SK-N-MC (cell line): ENCODE measurements at regions not wholly inside any gene's neighbourhood (a gene's known extent, or its start where the extent isn't known, plus 50 kb on each side); places are given as distances from the start of the nearest gene placed in this dataset.

Experiments used
- DNase-seq: peaks from one replicate; pipeline ENCODE4 v3.0.0-alpha.2; 2011; ENCODE audit warnings: low read depth, low spot score
- H3K27ac ChIP-seq: fragments of 200-600 bp; sonication (generic); 2 replicates; pipeline ENCODE4 v1.5.1; 2016; ENCODE audit warnings: mixed run types
- H3K36me3 ChIP-seq: fragments of 200-600 bp; sonication (generic); 2 replicates; pipeline ENCODE4 v1.6.1; 2017; ENCODE audit warnings: antibody characterized with exemption, low read length, mixed read lengths; ENCODE audit not compliant: insufficient read depth
- H3K4me3 ChIP-seq: fragments of 200-600 bp; sonication (generic); 2 replicates; pipeline ENCODE4 v1.5.1; 2016
- H3K9ac ChIP-seq: fragments of 200-600 bp; sonication (generic); 2 replicates; pipeline ENCODE4 v1.8.0; 2017; ENCODE audit warnings: mixed run types, mixed read lengths; ENCODE audit not compliant: insufficient read length
- H3K9me3 ChIP-seq: fragments of 200-600 bp; sonication (generic); 2 replicates; pipeline ENCODE4 v1.6.1; 2017; ENCODE audit warnings: low read depth, mild to moderate bottlenecking, antibody characterized with exemption, low read length, moderate library complexity, mixed read lengths
- EZH2 ChIP-seq: fragments of 200-600 bp; sonication (generic); IDR thresholded peaks from one replicate; pipeline ENCODE4 v1.6.1; 2017; ENCODE audit warnings: antibody characterized with exemption
- FOXP2 ChIP-seq: optimal IDR thresholded peaks from 2 replicates; pipeline ENCODE3; 2011; ENCODE audit warnings: mild to moderate bottlenecking, moderate library complexity; ENCODE audit not compliant: insufficient read depth; ENCODE audit errors: extremely low read length, control extremely low read depth
- POLR2AphosphoS5 ChIP-seq: IDR thresholded peaks from 2 replicates; pipeline ENCODE4 v1.6.1; 2012; ENCODE audit warnings: mild to moderate bottlenecking, low read depth, low read length, borderline replicate concordance

GRCh38 chr5:82735160-82735789 is 341.9 kb downstream of the TMEM167A start:
- no peak overlapping the region for H3K4me3 ChIP-seq
- no peak overlapping the region for H3K27ac ChIP-seq
- DNase-seq: no peak
- H3K9me3 ChIP-seq: no peaks in the 10 kb centered on the region
- no peak overlapping the region for H3K9ac ChIP-seq
- no peak for TF ChIP-seq EZH2
- TF ChIP-seq FOXP2: no peak
- no peaks in the 10 kb centered on the region for H3K36me3 ChIP-seq

- no peak for DNase-seq
- Histone ChIP-seq H3K27ac (no peak overlapping the region), H3K4me3 (no peak overlapping the region), H3K9ac (no peak overlapping the region), H3K36me3 (no peaks in the 10 kb centered on the region), H3K9me3 (no peaks in the 10 kb centered on the region)
- TF ChIP-seq POLR2AphosphoS5: no peak
These were observed 342.8 kb downstream of the TMEM167A start for GRCh38 chr5:82734347-82734746.

- H3K9me3 ChIP-seq: no peaks in the 10 kb centered on the region
- TF ChIP-seq POLR2AphosphoS5 (no peak), EZH2 (no peak), FOXP2 (no peak)
- H3K36me3 ChIP-seq: no peaks in the 10 kb centered on the region
- no peak overlapping the region for H3K9ac ChIP-seq
- no peak for DNase-seq
- no peak overlapping the region for H3K4me3 ChIP-seq
- H3K27ac ChIP-seq: no peak overlapping the region
These were observed 346.3 kb downstream of the TMEM167A start for GRCh38 chr5:82730913-82731312.

- TF ChIP-seq POLR2AphosphoS5: no peak
- no peak for TF ChIP-seq EZH2
- TF ChIP-seq FOXP2: no peak
- no peak overlapping the region for H3K27ac ChIP-seq
These were observed 348.1 kb downstream of the TMEM167A start for GRCh38 chr5:82728926-82729702.

GRCh38 chr5:82723168-82723567 is 354.0 kb downstream of the TMEM167A start:
- no peaks in the 10 kb centered on the region for H3K36me3 ChIP-seq

More at GRCh38 chr5:82728926-82729702, 348.1 kb downstream of the TMEM167A start:
- H3K36me3 ChIP-seq: no peaks in the 10 kb centered on the region
- H3K4me3 ChIP-seq: no peak overlapping the region
- DNase-seq: no peak
- H3K9ac ChIP-seq: no peak overlapping the region
- H3K9me3 ChIP-seq: no peaks in the 10 kb centered on the region

GRCh38 chr5:82721087-82721410 is 356.1 kb downstream of the TMEM167A start:
- no peak overlapping the region for H3K4me3 ChIP-seq
- H3K36me3 ChIP-seq: no peaks in the 10 kb centered on the region
- H3K9me3 ChIP-seq: no peaks in the 10 kb centered on the region
- no peak overlapping the region for H3K9ac ChIP-seq
- no peak for TF ChIP-seq FOXP2
- no peak overlapping the region for H3K27ac ChIP-seq
- DNase-seq: no peak

More at GRCh38 chr5:82723168-82723567, 354.0 kb downstream of the TMEM167A start:
- Histone ChIP-seq H3K4me3 (no peak overlapping the region), H3K9ac (no peak overlapping the region), H3K9me3 (no peaks in the 10 kb centered on the region), H3K27ac (no peak overlapping the region)
- TF ChIP-seq EZH2: no peak
- TF ChIP-seq POLR2AphosphoS5: no peak
- TF ChIP-seq FOXP2: no peak
- no peak for DNase-seq

- TF ChIP-seq FOXP2: no peak
- no peak for TF ChIP-seq EZH2
- TF ChIP-seq POLR2AphosphoS5: no peak
- no peak overlapping the region for H3K9ac ChIP-seq
- DNase-seq: no peak
These were observed 356.7 kb downstream of the TMEM167A start for GRCh38 chr5:82720213-82721086.

GRCh38 chr5:82719368-82719767 is 357.8 kb downstream of the TMEM167A start:
- Histone ChIP-seq H3K36me3 (no peaks in the 10 kb centered on the region), H3K4me3 (no peak overlapping the region), H3K9ac (no peak overlapping the region), H3K9me3 (no peaks in the 10 kb centered on the region), H3K27ac (no peak overlapping the region)
- no peak for DNase-seq
- TF ChIP-seq FOXP2 (no peak), POLR2AphosphoS5 (no peak), EZH2 (no peak)

More at GRCh38 chr5:82720213-82721086, 356.7 kb downstream of the TMEM167A start:
- no peaks in the 10 kb centered on the region for H3K36me3 ChIP-seq
- H3K9me3 ChIP-seq: no peaks in the 10 kb centered on the region
- H3K27ac ChIP-seq: no peak overlapping the region
- no peak overlapping the region for H3K4me3 ChIP-seq
